HUES64 (cell line): ENCODE measurements at regions not wholly inside any gene's neighbourhood (a gene's known extent, or its start where the extent isn't known, plus 50 kb on each side); places are given as distances from the start of the nearest gene placed in this dataset.
"Not testable (repeated sequence)": the region's sequence is repeated elsewhere in the genome, so short reads cannot be mapped to it uniquely, and the experiment has no call there.

Experiments used
- H3K27ac ChIP-seq: 2 replicates; pipeline ENCODE4 v1.7.0; 2013; ENCODE audit warnings: low read depth, low read length, inconsistent platforms
- H3K27me3 ChIP-seq: 2 replicates; pipeline ENCODE4 v1.6.1; 2013; ENCODE audit warnings: mild to moderate bottlenecking, low read length; ENCODE audit not compliant: insufficient read depth
- H3K36me3 ChIP-seq: 2 replicates; pipeline ENCODE4 v1.6.1; 2013; ENCODE audit warnings: mild to moderate bottlenecking, low read length; ENCODE audit not compliant: insufficient read depth
- H3K4me1 ChIP-seq: 2 replicates; pipeline ENCODE4 v1.6.1; 2013; ENCODE audit warnings: mild to moderate bottlenecking, low read length, moderate library complexity; ENCODE audit not compliant: insufficient read depth
- H3K4me3 ChIP-seq: 2 replicates; pipeline ENCODE4 v1.5.1; 2013; ENCODE audit warnings: mild to moderate bottlenecking, low read length, moderate library complexity
- H3K9ac ChIP-seq: 2 replicates; pipeline ENCODE4 v1.6.1; 2013; ENCODE audit warnings: mild to moderate bottlenecking, low read depth, low read length
- H3K9me3 ChIP-seq: 2 replicates; pipeline ENCODE4 v1.6.1; 2013; ENCODE audit warnings: low read depth, low read length; ENCODE audit not compliant: insufficient read depth
- WGBS: fragments of 150-250, 120-280 bp; methylation state at CpG from one replicate; pipeline ENCODE4 v1.1.7; 2013; ENCODE audit warnings: missing lambda C conversion rate; 5-methylcytosine and 5-hydroxymethylcytosine counted together

DNA sequence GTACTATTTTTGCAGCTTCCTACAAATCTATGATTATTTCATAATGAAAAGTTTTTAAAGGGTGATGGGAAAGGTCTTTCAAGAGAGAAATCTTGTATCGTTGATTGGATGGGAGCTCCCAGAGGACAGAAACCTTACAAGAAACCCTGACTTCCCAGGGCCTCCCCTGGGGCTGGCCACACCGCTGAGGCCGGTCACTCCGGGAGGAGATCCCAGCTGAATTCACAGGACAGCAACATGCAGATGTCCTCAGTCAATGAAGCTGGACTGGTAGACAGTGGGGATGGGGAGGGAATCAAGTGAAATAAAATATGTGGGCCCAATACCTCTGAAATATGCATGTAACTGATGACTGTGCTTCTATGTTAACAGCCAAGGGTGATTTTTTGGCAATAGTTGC, 135.6 kb downstream of the TFCP2L1 start:
- Histone ChIP-seq H3K27me3 (no peaks in the 10 kb centered on the region), H3K4me3 (no peak overlapping the region), H3K27ac (no peak overlapping the region), H3K9ac (no peak overlapping the region), H3K9me3 (no peaks in the 10 kb centered on the region), H3K36me3 (no peaks in the 10 kb centered on the region), H3K4me1 (no peaks in the 10 kb centered on the region)
- WGBS, result 93% methylated on average over 4 of the region's 4 CpGs

DNA sequence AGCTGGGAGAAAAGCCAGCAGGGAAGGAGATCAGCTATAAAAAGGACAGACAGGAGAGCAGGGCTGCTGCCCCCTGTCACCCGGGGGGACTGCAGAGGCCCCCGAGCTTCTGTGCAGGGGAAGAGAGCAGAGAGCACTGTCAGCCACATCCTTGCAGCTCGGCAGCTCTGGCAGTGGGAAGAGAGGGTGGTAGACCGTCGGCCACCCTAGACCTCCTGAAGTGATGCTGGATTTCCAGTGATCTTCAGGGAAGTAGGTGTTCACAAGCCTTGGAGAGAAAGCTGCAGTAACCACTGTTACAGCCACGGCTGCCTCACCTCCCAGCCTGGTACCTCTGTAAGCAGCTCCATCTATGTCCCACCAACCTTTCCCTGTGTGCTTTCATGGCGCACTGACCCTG, 134.9 kb downstream of the TFCP2L1 start:
- 76% methylated on average over 7 of the region's 7 CpGs for WGBS
- no peak overlapping the region for H3K4me3 ChIP-seq

DNA sequence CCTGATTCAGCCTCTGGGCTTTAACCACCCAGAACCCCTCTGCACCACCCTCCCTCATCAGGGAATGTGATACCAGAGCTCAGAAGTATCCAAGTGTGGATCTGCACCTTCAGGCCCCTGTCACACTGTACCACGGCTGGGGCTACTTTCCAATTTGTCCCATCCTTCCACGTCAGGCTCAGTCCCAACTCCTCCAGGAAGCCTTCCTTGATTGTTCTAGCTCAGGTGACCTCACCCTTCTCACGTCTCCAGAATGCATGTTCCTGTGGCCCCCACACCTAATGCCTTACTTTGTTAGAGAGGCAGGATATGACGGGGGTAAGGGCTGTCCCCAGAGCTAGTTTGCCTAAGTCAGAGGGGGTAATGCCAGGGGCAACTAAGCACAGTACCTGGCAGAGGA, 134.3 kb downstream of the TFCP2L1 start:
- Histone ChIP-seq H3K36me3 (no peaks in the 10 kb centered on the region), H3K9ac (no peak overlapping the region), H3K27me3 (no peaks in the 10 kb centered on the region), H3K27ac (no peak overlapping the region), H3K9me3 (no peaks in the 10 kb centered on the region), H3K4me3 (no peak overlapping the region), H3K4me1 (no peaks in the 10 kb centered on the region)
- 86% methylated on average over 4 of the region's 4 CpGs for WGBS

More for the DNA sequence above, 134.9 kb downstream of the TFCP2L1 start:
- no peaks in the 10 kb centered on the region for H3K4me1 ChIP-seq
- H3K9me3 ChIP-seq, result no peaks in the 10 kb centered on the region
- no peak overlapping the region for H3K27ac ChIP-seq
- H3K36me3 ChIP-seq, result no peaks in the 10 kb centered on the region
- H3K9ac ChIP-seq, result no peak overlapping the region
- no peaks in the 10 kb centered on the region for H3K27me3 ChIP-seq

DNA sequence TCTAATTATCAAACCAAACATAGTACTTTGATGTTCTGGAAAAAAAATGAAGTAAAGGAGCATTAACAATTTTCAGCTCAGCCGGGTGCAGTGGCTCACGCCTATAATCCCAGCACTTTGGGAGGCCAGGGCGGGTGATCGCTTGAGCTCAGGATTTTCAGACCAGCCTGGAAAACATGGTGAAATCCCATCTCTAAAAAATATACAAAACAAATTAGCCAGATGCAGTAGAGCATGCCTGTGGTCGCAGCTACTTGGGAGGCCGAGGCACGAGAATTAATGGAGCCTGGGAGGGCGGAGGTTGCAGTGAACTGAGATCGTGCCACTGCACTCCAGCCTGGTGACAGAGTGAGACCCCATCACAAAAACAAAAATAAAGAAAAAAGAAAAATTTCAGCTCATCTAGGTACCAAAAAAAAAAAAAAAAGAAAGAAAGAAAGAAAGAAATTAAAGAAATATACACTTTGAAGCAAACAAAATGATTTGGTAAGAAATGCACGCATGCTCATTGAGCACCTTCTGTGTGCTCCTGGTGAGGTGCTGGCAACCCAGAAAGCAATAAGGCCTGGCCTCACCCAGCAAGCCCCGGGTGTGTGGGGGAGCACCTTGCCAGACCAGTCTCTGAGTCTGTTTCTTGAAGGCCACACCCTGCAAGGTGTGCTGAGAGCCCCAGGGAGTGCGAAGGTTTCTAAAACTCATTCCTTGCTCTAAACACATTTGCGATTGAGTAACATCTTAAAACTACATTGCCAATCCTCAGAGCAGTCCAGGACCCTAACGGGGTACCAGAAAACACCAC, 133.5 kb downstream of the TFCP2L1 start:
- no peaks in the 10 kb centered on the region for H3K36me3 ChIP-seq
- H3K9ac ChIP-seq, result no peak overlapping the region
- no peaks in the 10 kb centered on the region for H3K4me1 ChIP-seq
- 96% methylated on average over 14 of the region's 14 CpGs for WGBS
- no peak overlapping the region for H3K27ac ChIP-seq
- no peaks in the 10 kb centered on the region for H3K27me3 ChIP-seq
- no peak overlapping the region for H3K4me3 ChIP-seq
- no peaks in the 10 kb centered on the region for H3K9me3 ChIP-seq

DNA sequence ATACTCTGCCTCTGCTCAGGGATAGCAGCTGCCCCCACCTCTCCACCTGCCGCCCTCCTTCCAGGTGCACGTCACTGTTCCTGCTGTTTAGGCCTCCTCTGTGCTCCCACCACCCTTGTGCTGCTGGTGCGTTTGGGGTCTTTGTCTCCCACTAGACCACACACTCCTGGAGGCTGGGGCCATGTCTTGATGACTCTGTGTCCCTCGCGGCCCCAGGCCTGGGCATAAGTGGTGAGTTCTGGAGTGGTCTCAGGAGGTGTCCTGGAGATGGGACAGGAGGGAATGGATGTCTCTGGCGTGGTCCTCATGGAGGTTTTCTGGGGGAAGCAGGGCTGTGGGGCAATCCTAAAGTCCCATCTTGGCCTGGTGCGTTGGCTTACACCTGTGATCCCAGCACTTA, 132.1 kb downstream of the TFCP2L1 start:
- H3K9me3 ChIP-seq, result peaks cover 7% of the 10 kb centered on the region
- H3K27me3 ChIP-seq, result no peaks in the 10 kb centered on the region
- H3K9ac ChIP-seq, result no peak overlapping the region
- no peak overlapping the region for H3K4me3 ChIP-seq
- H3K4me1 ChIP-seq, result no peaks in the 10 kb centered on the region
- 93% methylated on average over 7 of the region's 7 CpGs for WGBS
- no peak overlapping the region for H3K27ac ChIP-seq
- no peaks in the 10 kb centered on the region for H3K36me3 ChIP-seq

DNA sequence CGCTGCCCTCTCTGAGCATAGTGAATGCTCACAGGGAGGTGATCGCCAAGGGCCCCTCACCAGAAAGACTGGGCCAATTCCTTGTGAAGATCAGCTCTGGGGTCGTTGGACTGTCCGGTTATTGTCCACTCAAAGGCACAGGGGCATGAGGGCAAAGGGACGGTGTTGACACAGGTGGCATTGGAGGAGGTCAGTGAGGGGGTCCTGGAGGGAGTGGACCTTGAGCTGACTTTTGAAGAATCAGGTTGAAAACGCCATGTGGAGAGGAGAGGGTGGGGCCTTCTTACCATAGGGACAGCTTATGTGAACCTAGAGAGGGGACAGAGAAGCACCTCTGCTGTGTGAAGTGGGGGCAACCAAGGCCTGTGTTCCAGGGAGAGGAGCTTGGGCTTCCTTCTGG, 131.5 kb downstream of the TFCP2L1 start:
- Histone ChIP-seq H3K9me3 (peaks cover 13% of the 10 kb centered on the region), H3K4me1 (no peaks in the 10 kb centered on the region), H3K27ac (no peak overlapping the region), H3K36me3 (no peaks in the 10 kb centered on the region), H3K9ac (no peak overlapping the region), H3K4me3 (no peak overlapping the region), H3K27me3 (no peaks in the 10 kb centered on the region)
- 81% methylated on average over 6 of the region's 6 CpGs for WGBS

DNA sequence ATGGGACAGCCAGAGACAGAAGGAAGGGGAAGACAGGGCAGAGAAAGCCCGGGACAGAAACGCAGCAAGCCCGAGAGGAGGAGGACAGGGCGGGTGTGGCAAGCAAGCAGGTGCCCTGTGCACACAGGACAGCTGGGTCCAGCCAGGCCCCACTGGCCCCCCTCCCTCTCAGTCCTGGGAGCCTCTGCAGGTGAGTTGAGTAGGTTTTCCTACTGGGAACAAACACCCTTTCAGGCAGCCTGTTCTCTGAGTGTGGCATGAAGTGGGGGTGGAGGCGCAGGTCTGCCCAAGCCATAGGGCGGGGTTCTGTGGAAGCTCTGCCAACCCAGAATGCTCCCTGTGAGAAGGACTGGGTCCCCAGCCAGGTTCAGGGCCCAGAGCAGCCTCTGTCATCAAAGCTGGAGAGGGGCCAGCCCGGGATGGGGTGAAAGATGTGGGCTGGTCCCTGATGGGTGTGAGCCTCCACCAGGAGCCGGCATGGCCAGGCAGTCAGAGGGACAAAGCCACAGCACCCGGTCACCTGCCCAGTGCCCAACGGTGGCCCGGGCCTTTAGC, 129.4 kb downstream of the TFCP2L1 start:
- WGBS, result 93% methylated on average over 11 of the region's 11 CpGs

DNA sequence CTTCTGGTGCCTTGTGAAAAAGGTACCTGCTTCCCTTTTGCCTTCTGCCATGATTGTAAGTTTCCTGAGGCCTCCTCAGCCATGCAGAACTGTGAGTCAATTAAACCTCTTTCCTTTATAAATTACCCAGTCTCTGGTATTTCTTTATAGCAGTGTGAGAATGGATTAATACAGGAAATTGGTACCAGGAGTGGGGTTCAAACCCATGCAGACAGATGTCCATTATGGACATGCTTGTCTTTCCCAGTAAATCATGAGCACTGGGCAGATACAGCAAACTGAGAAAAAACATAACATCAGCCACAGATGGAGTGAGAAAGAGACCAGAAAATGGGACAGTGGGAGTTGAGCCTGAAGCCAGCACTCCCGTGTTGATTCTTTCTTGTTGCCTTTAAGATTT, 127.5 kb downstream of the TFCP2L1 start:
- H3K27ac ChIP-seq, H3K9ac ChIP-seq, H3K27me3 ChIP-seq, H3K4me1 ChIP-seq, H3K36me3 ChIP-seq, H3K4me3 ChIP-seq: not testable (repeated sequence)
- WGBS, result 86% methylated on average over 1 of the region's 1 CpG
- peaks cover 13% of the 10 kb centered on the region for H3K9me3 ChIP-seq

More for the DNA sequence above, 129.4 kb downstream of the TFCP2L1 start:
- Histone ChIP-seq H3K4me3 (no peak overlapping the region), H3K9me3 (peaks cover 13% of the 10 kb centered on the region), H3K27me3 (no peaks in the 10 kb centered on the region), H3K27ac (no peak overlapping the region), H3K36me3 (no peaks in the 10 kb centered on the region), H3K4me1 (no peaks in the 10 kb centered on the region), H3K9ac (no peak overlapping the region)

DNA sequence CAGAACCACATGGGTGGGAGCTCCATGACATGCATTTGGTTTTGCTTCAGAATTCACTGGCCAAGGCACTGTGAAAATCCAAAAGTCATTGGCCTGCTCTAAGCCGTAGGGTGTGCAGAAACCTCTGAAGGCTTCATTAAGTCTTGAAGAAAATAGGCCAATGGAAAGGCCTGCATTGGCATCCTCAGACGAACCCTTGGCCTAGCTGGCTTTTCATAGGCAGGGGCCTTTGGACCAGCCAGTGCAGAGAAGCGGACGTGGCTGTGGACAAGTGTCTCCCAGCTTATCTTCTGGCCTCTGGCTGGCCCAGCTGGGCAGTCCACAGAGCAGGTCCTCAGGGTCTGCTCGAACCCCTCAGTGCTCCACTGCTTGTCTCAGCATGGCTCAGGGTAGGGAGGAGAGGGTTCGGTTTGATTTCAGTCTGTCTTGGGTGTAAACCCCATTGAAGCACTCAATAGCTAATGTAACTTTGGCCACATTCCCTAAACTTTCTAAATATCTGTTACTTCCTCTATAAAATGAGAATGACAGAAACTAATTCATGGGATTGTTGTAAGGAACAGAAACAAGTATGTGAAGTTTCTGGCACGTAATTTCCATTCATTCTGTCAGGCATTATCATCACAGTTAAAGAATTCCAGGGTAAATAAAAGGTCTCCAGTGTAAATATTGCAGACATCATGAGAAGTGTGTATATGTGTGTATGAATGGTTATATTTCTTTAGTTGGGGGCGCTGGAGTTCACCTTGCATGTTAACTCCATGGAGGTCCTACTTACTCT, 125.5 kb downstream of the TFCP2L1 start:
- peaks cover 13% of the 10 kb centered on the region for H3K9me3 ChIP-seq
- no peaks in the 10 kb centered on the region for H3K4me1 ChIP-seq
- no peaks in the 10 kb centered on the region for H3K36me3 ChIP-seq
- no peak overlapping the region for H3K9ac ChIP-seq
- no peak overlapping the region for H3K4me3 ChIP-seq
- WGBS, result 94% methylated on average over 7 of the region's 8 CpGs
- no peak overlapping the region for H3K27ac ChIP-seq
- no peaks in the 10 kb centered on the region for H3K27me3 ChIP-seq

DNA sequence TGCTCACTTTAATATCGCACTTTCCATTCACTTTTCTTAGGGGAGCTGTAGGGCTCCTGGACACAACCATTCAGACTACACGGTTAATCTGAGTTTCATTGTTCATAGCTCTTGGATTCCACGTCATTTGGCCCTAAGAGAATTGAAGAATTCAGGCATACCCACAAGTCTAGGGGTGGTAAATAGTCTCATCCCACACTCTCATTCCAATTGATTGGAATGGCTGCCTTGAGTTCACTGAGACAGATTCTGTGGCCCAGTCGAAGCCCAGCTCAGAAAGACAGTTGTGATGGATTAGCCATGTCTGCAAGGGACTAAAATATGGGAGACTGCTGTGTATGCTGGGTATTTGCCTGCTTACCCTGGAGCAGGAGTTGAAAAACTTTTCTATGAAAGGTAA, 124.6 kb downstream of the TFCP2L1 start:
- WGBS, result 90% methylated on average over 4 of the region's 4 CpGs
- H3K27me3 ChIP-seq, result no peaks in the 10 kb centered on the region
- no peak overlapping the region for H3K27ac ChIP-seq
- no peak overlapping the region for H3K4me3 ChIP-seq
- peaks cover 13% of the 10 kb centered on the region for H3K9me3 ChIP-seq
- no peak overlapping the region for H3K9ac ChIP-seq
- no peaks in the 10 kb centered on the region for H3K4me1 ChIP-seq
- no peaks in the 10 kb centered on the region for H3K36me3 ChIP-seq

DNA sequence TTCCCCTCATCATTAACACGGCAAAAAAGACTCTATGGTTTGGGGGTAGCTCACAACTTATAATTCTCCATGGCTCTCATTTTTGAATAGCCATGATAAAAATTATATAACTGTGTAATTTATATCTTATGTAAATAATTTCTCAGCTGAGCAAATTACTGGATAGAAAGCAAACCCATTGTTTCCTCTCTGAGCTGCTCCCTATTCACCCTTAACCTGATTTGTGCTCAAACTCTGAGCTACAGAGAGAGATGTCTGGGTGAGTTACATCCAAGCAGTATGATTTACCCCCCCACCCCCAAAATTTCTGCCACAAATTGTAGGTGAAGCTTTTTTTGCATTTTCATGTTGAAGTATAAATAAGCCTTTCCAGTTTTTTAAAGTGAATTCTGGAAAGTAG, 123.7 kb downstream of the TFCP2L1 start:
- no peaks in the 10 kb centered on the region for H3K27me3 ChIP-seq
- no CpG with 5 or more reads among the region's 1 CpG for WGBS
- H3K27ac ChIP-seq, result no peak overlapping the region
- H3K9me3 ChIP-seq, result peaks cover 13% of the 10 kb centered on the region
- no peak overlapping the region for H3K9ac ChIP-seq
- H3K4me1 ChIP-seq, result no peaks in the 10 kb centered on the region
- no peaks in the 10 kb centered on the region for H3K36me3 ChIP-seq
- no peak overlapping the region for H3K4me3 ChIP-seq
